Parathyroid adenoma (tissue), 2 donors: ENCODE measurements at regions not wholly inside any gene's neighbourhood (a gene's known extent, or its start where the extent isn't known, plus 50 kb on each side); places are given as distances from the start of the nearest gene placed in this dataset.
"Not testable (repeated sequence)": the region's sequence is repeated elsewhere in the genome, so short reads cannot be mapped to it uniquely, and the experiment has no call there.

Experiments used
- H2AFZ ChIP-seq: fragments of 300-600 bp; sonication (generic); one replicate; pipeline ENCODE4 v1.7.0; 2017; ENCODE audit warnings: antibody characterized with exemption, mild to moderate bottlenecking
- H3K27ac ChIP-seq: fragments of 300-600 bp; sonication (generic); one replicate; pipeline ENCODE4 v1.7.0; 2017
- H3K27me3 ChIP-seq: fragments of 300-600 bp; sonication (generic); one replicate; pipeline ENCODE4 v1.7.0; 2017; ENCODE audit warnings: low read length; ENCODE audit not compliant: control insufficient read depth, insufficient read depth
- H3K36me3 ChIP-seq: fragments of 300-600 bp; sonication (generic); one replicate; pipeline ENCODE4 v1.7.0; 2017; ENCODE audit warnings: low read length; ENCODE audit not compliant: control insufficient read depth, insufficient read depth
- H3K4me1 ChIP-seq: fragments of 300-600 bp; sonication (generic); one replicate; pipeline ENCODE4 v1.7.0; 2017; ENCODE audit warnings: control low read depth
- H3K4me2 ChIP-seq: fragments of 300-600 bp; sonication (generic); one replicate; pipeline ENCODE4 v1.7.0; 2017; ENCODE audit warnings: low read length
- H3K4me3 ChIP-seq: fragments of 300-600 bp; sonication (generic); one replicate; pipeline ENCODE4 v1.7.0; 2017; ENCODE audit warnings: low read depth, low read length
- H3K79me2 ChIP-seq: fragments of 300-600 bp; sonication (generic); one replicate; pipeline ENCODE4 v1.7.0; 2017; ENCODE audit warnings: control low read depth
- H3K9ac ChIP-seq: fragments of 300-600 bp; sonication (generic); one replicate; pipeline ENCODE4 v1.7.0; 2017; ENCODE audit warnings: mild to moderate bottlenecking
- H3K9me3 ChIP-seq: fragments of 300-600 bp; sonication (generic); one replicate; pipeline ENCODE4 v1.7.0; 2017; ENCODE audit warnings: low read length; ENCODE audit not compliant: control insufficient read depth
- CTCF ChIP-seq: fragments of 300-600 bp; sonication (generic); IDR thresholded peaks from one replicate; pipeline ENCODE4 v1.7.0; 2017; ENCODE audit warnings: antibody characterized with exemption, mild to moderate bottlenecking
- donor health status: primary hyperparathyroidism.

- Histone ChIP-seq H3K79me2 (no peaks in the 10 kb centered on the region), H3K27ac (no peak overlapping the region), H3K36me3 (no peaks in the 10 kb centered on the region), H2AFZ (no peak overlapping the region), H3K9ac (no peak overlapping the region), H3K4me3 (no peak overlapping the region), H3K9me3 (no peaks in the 10 kb centered on the region), H3K4me1 (no peaks in the 10 kb centered on the region), H3K27me3 (no peaks in the 10 kb centered on the region), H3K4me2 (no peak overlapping the region)
- no peak for TF ChIP-seq CTCF
Measured at GRCh38 chr4:53844133-53844532, 220.3 kb downstream of the CHIC2 start.

GRCh38 chr4:53841711-53842110 lies 222.7 kb downstream of the CHIC2 start:
- Histone ChIP-seq H3K36me3 (no peaks in the 10 kb centered on the region), H2AFZ (no peak overlapping the region), H3K27me3 (no peaks in the 10 kb centered on the region), H3K4me3 (no peak overlapping the region), H3K27ac (no peak overlapping the region), H3K9me3 (no peaks in the 10 kb centered on the region), H3K79me2 (no peaks in the 10 kb centered on the region), H3K4me1 (no peaks in the 10 kb centered on the region), H3K4me2 (no peak overlapping the region), H3K9ac (no peak overlapping the region)
- no peak for TF ChIP-seq CTCF

GRCh38 chr4:53840643-53841042 lies 223.8 kb downstream of the CHIC2 start:
- Histone ChIP-seq H3K27me3 (no peaks in the 10 kb centered on the region), H3K27ac (no peak overlapping the region), H3K4me3 (no peak overlapping the region), H3K79me2 (no peaks in the 10 kb centered on the region), H2AFZ (no peak overlapping the region), H3K9me3 (no peaks in the 10 kb centered on the region), H3K36me3 (no peaks in the 10 kb centered on the region), H3K4me1 (no peaks in the 10 kb centered on the region), H3K4me2 (no peak overlapping the region), H3K9ac (no peak overlapping the region)
- TF ChIP-seq CTCF: no peak

GRCh38 chr4:53833302-53834003 lies 231.0 kb downstream of the CHIC2 start:
- H3K79me2 ChIP-seq, H3K27ac ChIP-seq, H3K4me1 ChIP-seq, H3K27me3 ChIP-seq, H3K4me2 ChIP-seq, H3K9me3 ChIP-seq, H3K36me3 ChIP-seq, H3K4me3 ChIP-seq, H3K9ac ChIP-seq, H2AFZ ChIP-seq: not testable (repeated sequence)

GRCh38 chr4:53832549-53832948 lies 231.9 kb downstream of the CHIC2 start:
- Histone ChIP-seq H3K4me1 (no peaks in the 10 kb centered on the region), H3K4me3 (no peak overlapping the region), H3K4me2 (no peak overlapping the region), H3K79me2 (no peaks in the 10 kb centered on the region), H3K27me3 (no peaks in the 10 kb centered on the region), H3K36me3 (no peaks in the 10 kb centered on the region), H3K9ac (no peak overlapping the region), H3K27ac (no peak overlapping the region), H2AFZ (no peak overlapping the region), H3K9me3 (no peaks in the 10 kb centered on the region)
- no peak for TF ChIP-seq CTCF
